Right lobe of liver (tissue), 6 donors: ENCODE measurements at regions not wholly inside any gene's neighbourhood (a gene's known extent, or its start where the extent isn't known, plus 50 kb on each side); places are given as distances from the start of the nearest gene placed in this dataset.

Experiments used
- ATAC-seq, 4 donors: fragments of 200-7000 bp; cut with Tn5 transposase; one replicate each; pipeline ENCODE4 v1.9.1; 2020; ENCODE audit warnings: mild to moderate bottlenecking in 4 of 4, moderate library complexity in 4 of 4
- DNase-seq, 3 donors: peaks; one replicate each; pipeline ENCODE4 v3.0.0-alpha.2; 2020
- H3K27ac ChIP-seq, 3 donors: fragments of 200-600 bp; one replicate each; pipeline ENCODE4 v1.8.0; 2022
- H3K27me3 ChIP-seq, 2 donors: fragments of 200-600 bp; one replicate each; pipeline ENCODE4 v1.8.0; 2022
- H3K36me3 ChIP-seq, 4 donors: fragments of 200-600 bp; sonication (generic) in 1 of 4; one replicate each; pipeline versions ENCODE4 v1.5.1 to v1.8.0; 2017 to 2022; ENCODE audit warnings: control low read depth in 1 of 4
- H3K4me1 ChIP-seq, 4 donors: fragments of 200-600 bp; sonication (generic) in 1 of 4; one replicate each; pipeline versions ENCODE4 v1.5.1 to v1.8.0; 2017 to 2022; ENCODE audit warnings: control low read depth in 1 of 4
- H3K4me3 ChIP-seq, 3 donors: fragments of 200-600 bp; one replicate each; pipeline ENCODE4 v1.8.0; 2022
- H3K9me3 ChIP-seq, 4 donors: fragments of 200-600 bp; sonication (generic) in 1 of 4; one replicate each; pipeline versions ENCODE4 v1.5.1 to v1.8.0; 2017 to 2022; ENCODE audit warnings: control low read depth in 1 of 4
- CTCF ChIP-seq, 4 donors: fragments of 200-600 bp in 3 of 4; fragments of 450-650 bp in 1 of 4; IDR thresholded peaks; one replicate each; pipeline versions ENCODE4 v1.5.1 to v1.8.0; 2016 to 2022; ENCODE audit warnings: antibody characterized with exemption in 4 of 4, mild to moderate bottlenecking in 2 of 4
- POLR2A ChIP-seq: fragments of 450-650 bp; IDR thresholded peaks from one replicate; pipeline ENCODE4 v1.6.1; 2017; ENCODE audit warnings: antibody characterized with exemption, mild to moderate bottlenecking
- WGBS: methylation state at CpG from one replicate; pipeline ENCODE4 v1.1.6; 2018; ENCODE audit warnings: low coverage, low lambda C conversion rate; ENCODE audit not compliant: insufficient coverage; ENCODE audit errors: missing lambda C conversion rate; 5-methylcytosine and 5-hydroxymethylcytosine counted together
- intact Hi-C, 2 donors: fragments of 100-400 bp; cut with DNase I; formaldehyde crosslinking; loops; one replicate each; pipeline versions ENCODE4 v1.11.2 to v1.14.1; 2022
- donor health status: DM: no; HTN: yes; CAD: no.
- donor health status: DM: no; HTN: no; CAD: no.
- donor health status: DM: no; HTN: no; CAD: no.
- donor health status: DM: no; HTN: yes; CAD: no.
- donor health status: DM: no; HTN: yes; CAD: no.

- DNase-seq = no peak
- no peak for TF ChIP-seq POLR2A
- no peak for TF ChIP-seq CTCF (IDR thresholded peaks at IDR 0.05)
- no peak for ATAC-seq
- Histone ChIP-seq H3K4me3 (no peak overlapping the region), H3K27ac (no peak overlapping the region), H3K27me3 (no peaks in the 10 kb centered on the region), H3K4me1 (no peaks in the 10 kb centered on the region), H3K36me3 (no peaks in the 10 kb centered on the region), H3K9me3 (no peaks in the 10 kb centered on the region)
- 91% methylated on average over 2 of the region's 2 CpGs for WGBS
- intact Hi-C loops = no loop called here
These were observed 176.0 kb upstream of the MPPED2 start for GRCh38 chr11:30762188-30762587.

GRCh38 chr11:30760345-30760744, 174.2 kb upstream of the MPPED2 start:
- Histone ChIP-seq H3K4me3 (no peak overlapping the region), H3K27ac (no peak overlapping the region), H3K36me3 (no peaks in the 10 kb centered on the region), H3K9me3 (no peaks in the 10 kb centered on the region), H3K4me1 (no peaks in the 10 kb centered on the region), H3K27me3 (no peaks in the 10 kb centered on the region)
- DNase-seq (no peak), ATAC-seq (no peak)
- TF ChIP-seq CTCF (IDR thresholded peaks at IDR 0.05) (no peak), POLR2A (no peak)
- intact Hi-C loops = no loop called here

- no peak for DNase-seq
- Histone ChIP-seq H3K27me3 (no peaks in the 10 kb centered on the region), H3K9me3 (no peaks in the 10 kb centered on the region), H3K4me1 (no peaks in the 10 kb centered on the region), H3K4me3 (no peak overlapping the region), H3K36me3 (no peaks in the 10 kb centered on the region), H3K27ac (no peak overlapping the region)
- TF ChIP-seq CTCF (IDR thresholded peaks at IDR 0.05) = no peak
- TF ChIP-seq POLR2A = no peak
- 69% methylated on average over 11 of the region's 11 CpGs for WGBS
- ATAC-seq = no peak
- intact Hi-C loops = no loop called here
These were observed 172.9 kb upstream of the MPPED2 start for GRCh38 chr11:30758946-30759504.

- DNase-seq = no peak
- no peak for TF ChIP-seq CTCF (IDR thresholded peaks at IDR 0.05)
- TF ChIP-seq POLR2A = no peak
- Histone ChIP-seq H3K27me3 (no peaks in the 10 kb centered on the region), H3K4me3 (no peak overlapping the region), H3K9me3 (no peaks in the 10 kb centered on the region), H3K36me3 (no peaks in the 10 kb centered on the region), H3K4me1 (no peaks in the 10 kb centered on the region), H3K27ac (no peak overlapping the region)
- no peak for ATAC-seq
- 0% methylated on average over 1 of the region's 1 CpG for WGBS
- intact Hi-C loops = no loop called here
These were observed 172.4 kb upstream of the MPPED2 start for GRCh38 chr11:30758518-30758917.

- no peak for ATAC-seq
- no peak for DNase-seq
- Histone ChIP-seq H3K9me3 (no peaks in the 10 kb centered on the region), H3K4me1 (no peaks in the 10 kb centered on the region), H3K4me3 (no peak overlapping the region), H3K36me3 (no peaks in the 10 kb centered on the region), H3K27ac (no peak overlapping the region), H3K27me3 (no peaks in the 10 kb centered on the region)
- intact Hi-C loops = no loop called here
- 70% methylated on average over 2 of the region's 3 CpGs for WGBS
- TF ChIP-seq CTCF (IDR thresholded peaks at IDR 0.05) (no peak), POLR2A (no peak)
These were observed 171.9 kb upstream of the MPPED2 start for GRCh38 chr11:30758012-30758411.
